ENCODE measurements at regions not wholly inside any gene's neighbourhood (a gene's known extent, or its start where the extent isn't known, plus 50 kb on each side); places are given as distances from the start of the nearest gene placed in this dataset.
A peak's percentile ranks its signal among the peaks of the same experiment; 100 is the strongest.

- no peaks in the 10 kb centered on the region for H3K9me3 ChIP-seq
- H3K4me1 ChIP-seq = peaks cover 0 to 47% (median 11%) of the 10 kb centered on the region in 4 donors
- no peak for TF ChIP-seq CTCF (IDR thresholded peaks at IDR 0.05)
- no peak for TF ChIP-seq POLR2A (IDR thresholded peaks at IDR 0.05)
- H3K27me3 ChIP-seq = no peaks in the 10 kb centered on the region
- intact Hi-C loops (cut with DNase I) = no loop called here
- H3K4me3 ChIP-seq = no peak overlapping the region
- no peak overlapping the region for H3K27ac ChIP-seq
- 34% methylated on average over 3 of the region's 3 CpGs for WGBS (ENCODE audit: insufficient coverage, low coverage, low lambda C conversion rate, missing lambda C conversion rate)
- no peaks in the 10 kb centered on the region for H3K36me3 ChIP-seq
- DNase-seq = no peak
- peak; percentile 85 to 94 (median 89) for ATAC-seq
Observed at GRCh38 chr6:104229057-104229456, 630.7 kb downstream of the HACE1 start.

- intact Hi-C loops (cut with DNase I) = no loop called here
- H3K4me1 ChIP-seq = peaks cover 0 to 47% (median 11%) of the 10 kb centered on the region in 4 donors
Observed at GRCh38 chr6:104227508-104227907, 632.2 kb downstream of the HACE1 start.

GRCh38 chr6:104226790-104227446 lies 632.8 kb downstream of the HACE1 start:
- no peak for TF ChIP-seq POLR2A (IDR thresholded peaks at IDR 0.05)
- TF ChIP-seq CTCF (IDR thresholded peaks at IDR 0.05) = no peak
- ATAC-seq (peak; percentile 63 to 78 (median 76)), DNase-seq (peak; percentile 20 to 54 (median 54))
- Histone ChIP-seq H3K27me3 (no peaks in the 10 kb centered on the region), H3K36me3 (no peaks in the 10 kb centered on the region), H3K9me3 (no peaks in the 10 kb centered on the region), H3K4me1 (peaks cover 0 to 47% (median 11%) of the 10 kb centered on the region in 4 donors), H3K4me3 (no peak overlapping the region), H3K27ac (peak overlapping the region in 1 of 3 donors; percentile 64)
- 20% methylated on average over 4 of the region's 4 CpGs for WGBS (ENCODE audit: insufficient coverage, low coverage, low lambda C conversion rate, missing lambda C conversion rate)
- intact Hi-C loops (cut with DNase I) = no loop called here

More at GRCh38 chr6:104227508-104227907, 632.2 kb downstream of the HACE1 start:
- H3K9me3 ChIP-seq = no peaks in the 10 kb centered on the region
- ATAC-seq = peak in 3 of 4 donors; percentile 35 to 60 (median 47)
- H3K27me3 ChIP-seq = no peaks in the 10 kb centered on the region
- peak overlapping the region in 1 of 3 donors; percentile 64 for H3K27ac ChIP-seq
- 0% methylated on average over 2 of the region's 2 CpGs for WGBS (ENCODE audit: insufficient coverage, low coverage, low lambda C conversion rate, missing lambda C conversion rate)
- H3K36me3 ChIP-seq = no peaks in the 10 kb centered on the region
- no peak overlapping the region for H3K4me3 ChIP-seq
- DNase-seq = no peak
- TF ChIP-seq POLR2A (IDR thresholded peaks at IDR 0.05) (no peak), CTCF (IDR thresholded peaks at IDR 0.05) (no peak)

- Histone ChIP-seq H3K9me3 (no peaks in the 10 kb centered on the region), H3K4me3 (no peak overlapping the region), H3K4me1 (no peaks in the 10 kb centered on the region), H3K36me3 (no peaks in the 10 kb centered on the region), H3K27ac (no peak overlapping the region), H3K27me3 (no peaks in the 10 kb centered on the region)
- intact Hi-C loops (cut with DNase I) = no loop called here
- TF ChIP-seq CTCF (IDR thresholded peaks at IDR 0.05) (no peak), POLR2A (IDR thresholded peaks at IDR 0.05) (no peak)
- DNase-seq (no peak), ATAC-seq (no peak)
- WGBS (ENCODE audit: insufficient coverage, low coverage, low lambda C conversion rate, missing lambda C conversion rate) = 46% methylated on average over 3 of the region's 3 CpGs
Observed at GRCh38 chr6:104218116-104218515, 641.6 kb downstream of the HACE1 start.
